GM23338 (cell line): ENCODE measurements at regions not wholly inside any gene's neighbourhood (a gene's known extent, or its start where the extent isn't known, plus 50 kb on each side); places are given as distances from the start of the nearest gene placed in this dataset.

Experiments
- POLR2AphosphoS5 ChIP-seq: IDR thresholded peaks from 2 replicates; pipeline ENCODE4 v1.6.1; 2016; ENCODE audit warnings: antibody characterized with exemption, low read depth
- TF ChIP-seq, protein P1 (sequence below), 2 experiments: fragments of 200-600 bp in 1 of 2; sonication (generic) in 1 of 2; conservative IDR thresholded peaks; 2 replicates each; pipeline versions ENCODE4 v1.5.1 to v1.6.1; 2016 to 2017; ENCODE audit warnings: antibody characterized with exemption in 2 of 2, low read depth in 2 of 2, mild to moderate bottlenecking in 2 of 2, moderate library complexity in 1 of 2
- TF ChIP-seq, protein P2 (sequence below): IDR thresholded peaks from one replicate; pipeline ENCODE4 v1.6.1; 2018; ENCODE audit warnings: antibody characterized with exemption; ENCODE audit not compliant: unreplicated experiment

- TF ChIP-seq, protein P1, sequence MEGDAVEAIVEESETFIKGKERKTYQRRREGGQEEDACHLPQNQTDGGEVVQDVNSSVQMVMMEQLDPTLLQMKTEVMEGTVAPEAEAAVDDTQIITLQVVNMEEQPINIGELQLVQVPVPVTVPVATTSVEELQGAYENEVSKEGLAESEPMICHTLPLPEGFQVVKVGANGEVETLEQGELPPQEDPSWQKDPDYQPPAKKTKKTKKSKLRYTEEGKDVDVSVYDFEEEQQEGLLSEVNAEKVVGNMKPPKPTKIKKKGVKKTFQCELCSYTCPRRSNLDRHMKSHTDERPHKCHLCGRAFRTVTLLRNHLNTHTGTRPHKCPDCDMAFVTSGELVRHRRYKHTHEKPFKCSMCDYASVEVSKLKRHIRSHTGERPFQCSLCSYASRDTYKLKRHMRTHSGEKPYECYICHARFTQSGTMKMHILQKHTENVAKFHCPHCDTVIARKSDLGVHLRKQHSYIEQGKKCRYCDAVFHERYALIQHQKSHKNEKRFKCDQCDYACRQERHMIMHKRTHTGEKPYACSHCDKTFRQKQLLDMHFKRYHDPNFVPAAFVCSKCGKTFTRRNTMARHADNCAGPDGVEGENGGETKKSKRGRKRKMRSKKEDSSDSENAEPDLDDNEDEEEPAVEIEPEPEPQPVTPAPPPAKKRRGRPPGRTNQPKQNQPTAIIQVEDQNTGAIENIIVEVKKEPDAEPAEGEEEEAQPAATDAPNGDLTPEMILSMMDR (conservative IDR thresholded peaks at IDR 0.05; ENCODE audit: low read depth in 2 of 2): no peak
- TF ChIP-seq, protein P2, sequence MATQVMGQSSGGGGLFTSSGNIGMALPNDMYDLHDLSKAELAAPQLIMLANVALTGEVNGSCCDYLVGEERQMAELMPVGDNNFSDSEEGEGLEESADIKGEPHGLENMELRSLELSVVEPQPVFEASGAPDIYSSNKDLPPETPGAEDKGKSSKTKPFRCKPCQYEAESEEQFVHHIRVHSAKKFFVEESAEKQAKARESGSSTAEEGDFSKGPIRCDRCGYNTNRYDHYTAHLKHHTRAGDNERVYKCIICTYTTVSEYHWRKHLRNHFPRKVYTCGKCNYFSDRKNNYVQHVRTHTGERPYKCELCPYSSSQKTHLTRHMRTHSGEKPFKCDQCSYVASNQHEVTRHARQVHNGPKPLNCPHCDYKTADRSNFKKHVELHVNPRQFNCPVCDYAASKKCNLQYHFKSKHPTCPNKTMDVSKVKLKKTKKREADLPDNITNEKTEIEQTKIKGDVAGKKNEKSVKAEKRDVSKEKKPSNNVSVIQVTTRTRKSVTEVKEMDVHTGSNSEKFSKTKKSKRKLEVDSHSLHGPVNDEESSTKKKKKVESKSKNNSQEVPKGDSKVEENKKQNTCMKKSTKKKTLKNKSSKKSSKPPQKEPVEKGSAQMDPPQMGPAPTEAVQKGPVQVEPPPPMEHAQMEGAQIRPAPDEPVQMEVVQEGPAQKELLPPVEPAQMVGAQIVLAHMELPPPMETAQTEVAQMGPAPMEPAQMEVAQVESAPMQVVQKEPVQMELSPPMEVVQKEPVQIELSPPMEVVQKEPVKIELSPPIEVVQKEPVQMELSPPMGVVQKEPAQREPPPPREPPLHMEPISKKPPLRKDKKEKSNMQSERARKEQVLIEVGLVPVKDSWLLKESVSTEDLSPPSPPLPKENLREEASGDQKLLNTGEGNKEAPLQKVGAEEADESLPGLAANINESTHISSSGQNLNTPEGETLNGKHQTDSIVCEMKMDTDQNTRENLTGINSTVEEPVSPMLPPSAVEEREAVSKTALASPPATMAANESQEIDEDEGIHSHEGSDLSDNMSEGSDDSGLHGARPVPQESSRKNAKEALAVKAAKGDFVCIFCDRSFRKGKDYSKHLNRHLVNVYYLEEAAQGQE: no peak
- TF ChIP-seq POLR2AphosphoS5: no peak
Observed at GRCh38 chr12:42763682-42764081, 174.1 kb upstream of the PRICKLE1 start.
